WERI-Rb-1 (cell line): ENCODE measurements at regions not wholly inside any gene's neighbourhood (a gene's known extent, or its start where the extent isn't known, plus 50 kb on each side); places are given as distances from the start of the nearest gene placed in this dataset.

Experiments
- DNase-seq: peaks from one replicate; pipeline ENCODE4 v3.0.0-alpha.2; 2020
- H3K27ac ChIP-seq: fragments of 250-450 bp; sonication (Bioruptor Pico); 2 replicates; pipeline ENCODE4 v1.5.1; 2020; ENCODE audit warnings: mild to moderate bottlenecking, moderate library complexity
- H3K27me3 ChIP-seq: fragments of 250-450 bp; sonication (Bioruptor Pico); 2 replicates; pipeline ENCODE4 v1.5.1; 2021; ENCODE audit warnings: mild to moderate bottlenecking, low read depth, moderate library complexity; ENCODE audit not compliant: insufficient read depth, severe bottlenecking
- H3K36me3 ChIP-seq: fragments of 250-450 bp; sonication (Bioruptor Pico); 2 replicates; pipeline ENCODE4 v1.5.1; 2020; ENCODE audit warnings: mild to moderate bottlenecking, moderate library complexity
- H3K4me3 ChIP-seq: 2 replicates; pipeline ENCODE4 v1.5.1; 2011; ENCODE audit warnings: low read depth, mild to moderate bottlenecking, control low read depth, low read length
- H3K9me3 ChIP-seq: fragments of 250-450 bp; sonication (Bioruptor Pico); 2 replicates; pipeline ENCODE4 v1.5.1; 2021; ENCODE audit warnings: mild to moderate bottlenecking, moderate library complexity; ENCODE audit not compliant: severe bottlenecking
- TF ChIP-seq, protein P1 (sequence below): IDR thresholded peaks from 2 replicates; pipeline ENCODE4 v1.5.1; 2011; ENCODE audit warnings: low read depth, mild to moderate bottlenecking, control low read depth, inconsistent platforms, low read length

DNA sequence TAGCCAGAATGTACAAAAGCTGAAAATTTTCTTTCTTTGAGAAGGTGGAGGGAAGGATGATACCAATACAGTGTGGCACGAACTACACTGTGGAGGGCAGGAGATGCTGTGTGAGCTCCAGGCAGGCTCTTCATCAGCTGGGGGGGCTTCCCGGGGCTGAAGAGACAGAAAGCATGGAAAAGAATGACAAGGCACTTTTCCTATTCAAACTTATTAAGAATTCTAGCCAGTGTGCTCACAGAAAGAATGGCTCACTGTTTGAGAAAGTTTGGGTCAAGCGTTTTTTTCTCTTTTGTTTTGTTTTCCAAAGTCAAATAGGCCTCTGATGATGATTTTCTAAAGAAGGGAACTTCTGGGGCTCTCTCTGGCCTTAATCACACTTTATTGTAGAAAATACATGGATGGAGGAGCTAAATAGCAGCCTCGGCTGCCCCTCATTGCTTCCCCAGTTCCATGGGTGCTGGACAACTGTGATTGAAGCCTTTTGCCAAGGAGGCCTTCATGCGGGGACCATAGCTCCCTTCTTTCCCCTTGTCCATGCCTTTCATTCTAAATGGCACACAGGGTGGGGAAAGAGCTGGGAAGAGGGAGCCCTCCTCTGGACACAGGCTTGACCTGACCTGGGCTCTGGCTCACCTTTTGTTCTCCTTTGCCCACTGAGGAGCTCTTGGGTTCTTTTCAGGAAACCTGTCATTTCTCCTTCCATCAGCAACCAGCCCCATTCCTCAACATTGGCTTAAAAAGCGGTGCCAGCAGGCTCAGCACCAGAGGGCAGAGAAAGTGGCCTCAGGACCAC lies 130.6 kb downstream of the TDRD15 start:
- TF ChIP-seq, protein P1, sequence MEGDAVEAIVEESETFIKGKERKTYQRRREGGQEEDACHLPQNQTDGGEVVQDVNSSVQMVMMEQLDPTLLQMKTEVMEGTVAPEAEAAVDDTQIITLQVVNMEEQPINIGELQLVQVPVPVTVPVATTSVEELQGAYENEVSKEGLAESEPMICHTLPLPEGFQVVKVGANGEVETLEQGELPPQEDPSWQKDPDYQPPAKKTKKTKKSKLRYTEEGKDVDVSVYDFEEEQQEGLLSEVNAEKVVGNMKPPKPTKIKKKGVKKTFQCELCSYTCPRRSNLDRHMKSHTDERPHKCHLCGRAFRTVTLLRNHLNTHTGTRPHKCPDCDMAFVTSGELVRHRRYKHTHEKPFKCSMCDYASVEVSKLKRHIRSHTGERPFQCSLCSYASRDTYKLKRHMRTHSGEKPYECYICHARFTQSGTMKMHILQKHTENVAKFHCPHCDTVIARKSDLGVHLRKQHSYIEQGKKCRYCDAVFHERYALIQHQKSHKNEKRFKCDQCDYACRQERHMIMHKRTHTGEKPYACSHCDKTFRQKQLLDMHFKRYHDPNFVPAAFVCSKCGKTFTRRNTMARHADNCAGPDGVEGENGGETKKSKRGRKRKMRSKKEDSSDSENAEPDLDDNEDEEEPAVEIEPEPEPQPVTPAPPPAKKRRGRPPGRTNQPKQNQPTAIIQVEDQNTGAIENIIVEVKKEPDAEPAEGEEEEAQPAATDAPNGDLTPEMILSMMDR = no peak
- DNase-seq = no peak

GRCh38 chr2:21256006-21256405 lies 132.2 kb downstream of the TDRD15 start:
- no peak for DNase-seq
- H3K9me3 ChIP-seq = no peaks in the 10 kb centered on the region
- TF ChIP-seq, protein P1 = no peak

More for the DNA sequence above, 130.6 kb downstream of the TDRD15 start:
- Histone ChIP-seq H3K4me3 (no peak overlapping the region), H3K27me3 (peaks cover 58% of the 10 kb centered on the region), H3K9me3 (no peaks in the 10 kb centered on the region), H3K36me3 (no peaks in the 10 kb centered on the region), H3K27ac (no peak overlapping the region)

DNA sequence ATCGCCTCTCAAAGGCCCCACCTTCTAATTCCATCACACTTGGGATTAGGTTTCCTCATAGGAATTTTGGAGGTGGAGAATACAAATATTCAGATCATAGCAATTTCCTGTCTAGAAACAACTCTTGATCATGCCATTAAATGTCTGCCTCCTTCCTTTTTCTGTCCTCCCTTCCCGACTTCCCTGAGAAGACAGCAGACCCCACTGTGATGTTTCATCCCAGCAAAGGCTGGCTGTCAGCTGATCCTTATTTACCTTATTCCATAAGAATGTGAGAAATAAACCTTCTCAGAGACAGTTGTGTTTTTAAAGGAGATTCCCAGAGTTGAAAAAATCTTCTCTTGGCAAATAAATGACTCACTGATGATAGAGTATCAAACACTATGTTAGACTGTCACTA lies 133.9 kb downstream of the TDRD15 start:
- Histone ChIP-seq H3K27ac (no peak overlapping the region), H3K9me3 (no peaks in the 10 kb centered on the region), H3K4me3 (no peak overlapping the region), H3K36me3 (no peaks in the 10 kb centered on the region), H3K27me3 (peaks cover 51% of the 10 kb centered on the region)
- TF ChIP-seq, protein P1 = no peak
- DNase-seq = no peak

More at GRCh38 chr2:21256006-21256405, 132.2 kb downstream of the TDRD15 start:
- no peaks in the 10 kb centered on the region for H3K36me3 ChIP-seq
- peaks cover 50% of the 10 kb centered on the region for H3K27me3 ChIP-seq
- no peak overlapping the region for H3K27ac ChIP-seq
- H3K4me3 ChIP-seq = no peak overlapping the region

- Histone ChIP-seq H3K9me3 (no peaks in the 10 kb centered on the region), H3K27me3 (peaks cover 49% of the 10 kb centered on the region), H3K4me3 (no peak overlapping the region), H3K27ac (no peak overlapping the region), H3K36me3 (no peaks in the 10 kb centered on the region)
- TF ChIP-seq, protein P1 = no peak
- DNase-seq = no peak
These were observed 134.3 kb downstream of the TDRD15 start for GRCh38 chr2:21258082-21258481.

DNA sequence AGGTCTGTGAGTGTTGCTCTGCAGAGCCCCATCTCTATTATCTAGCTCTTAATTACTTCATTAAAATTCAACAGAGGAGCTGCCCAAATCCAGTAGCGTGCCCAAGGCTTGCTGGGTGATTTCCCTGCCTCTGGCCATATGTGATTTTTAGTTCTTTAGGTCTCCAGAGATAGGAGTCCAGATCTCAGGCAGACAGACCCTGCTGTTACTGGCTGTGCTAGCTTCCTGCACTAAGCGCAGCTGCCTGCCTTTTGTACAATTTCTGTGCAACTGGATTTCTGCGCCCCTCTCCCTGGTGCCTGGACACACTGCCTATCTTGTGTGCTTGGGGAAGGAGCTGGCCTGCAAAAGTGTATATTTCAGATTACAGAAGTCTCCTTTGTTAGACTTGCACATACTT lies 136.5 kb downstream of the TDRD15 start:
- H3K4me3 ChIP-seq = no peak overlapping the region
- H3K27me3 ChIP-seq = peaks cover 57% of the 10 kb centered on the region
- no peak for DNase-seq
- no peaks in the 10 kb centered on the region for H3K36me3 ChIP-seq
- no peak overlapping the region for H3K27ac ChIP-seq
- TF ChIP-seq, protein P1 = no peak
- no peaks in the 10 kb centered on the region for H3K9me3 ChIP-seq
